Activated T-helper 17 cell treated with anti-CD3 and anti-CD28 coated beads, Interleukin-2, amount 50 U/mL, for 72 hours (primary cell): ENCODE measurements at regions not wholly inside any gene's neighbourhood (a gene's known extent, or its start where the extent isn't known, plus 50 kb on each side); places are given as distances from the start of the nearest gene placed in this dataset.
A peak's percentile ranks its signal among the peaks of the same experiment; 100 is the strongest.
"Not testable (repeated sequence)": the region's sequence is repeated elsewhere in the genome, so short reads cannot be mapped to it uniquely, and the experiment has no call there.

Experiments used
- ATAC-seq: fragments of 150-1000 bp; cut with Tn5 transposase; replicated peaks from 2 replicates; pipeline ENCODE4 v1.10.0; 2021; ENCODE audit warnings: mild to moderate bottlenecking, moderate library complexity
- H3K27ac Mint-ChIP-seq: one replicate; pipeline ENCODE4 v1.8.0; 2022; ENCODE audit warnings: mixed read lengths
- H3K27me3 Mint-ChIP-seq: one replicate; pipeline ENCODE4 v1.8.0; 2022; ENCODE audit warnings: mixed read lengths
- H3K36me3 Mint-ChIP-seq: one replicate; pipeline ENCODE4 v1.8.0; 2022; ENCODE audit warnings: low read depth, mild to moderate bottlenecking, mixed read lengths
- H3K4me1 Mint-ChIP-seq: one replicate; pipeline ENCODE4 v1.8.0; 2022; ENCODE audit warnings: mixed read lengths
- H3K4me3 Mint-ChIP-seq: one replicate; pipeline ENCODE4 v1.8.0; 2022; ENCODE audit warnings: mild to moderate bottlenecking, mixed read lengths
- H3K9me3 Mint-ChIP-seq: one replicate; pipeline ENCODE4 v1.8.0; 2022; ENCODE audit warnings: mixed read lengths

DNA sequence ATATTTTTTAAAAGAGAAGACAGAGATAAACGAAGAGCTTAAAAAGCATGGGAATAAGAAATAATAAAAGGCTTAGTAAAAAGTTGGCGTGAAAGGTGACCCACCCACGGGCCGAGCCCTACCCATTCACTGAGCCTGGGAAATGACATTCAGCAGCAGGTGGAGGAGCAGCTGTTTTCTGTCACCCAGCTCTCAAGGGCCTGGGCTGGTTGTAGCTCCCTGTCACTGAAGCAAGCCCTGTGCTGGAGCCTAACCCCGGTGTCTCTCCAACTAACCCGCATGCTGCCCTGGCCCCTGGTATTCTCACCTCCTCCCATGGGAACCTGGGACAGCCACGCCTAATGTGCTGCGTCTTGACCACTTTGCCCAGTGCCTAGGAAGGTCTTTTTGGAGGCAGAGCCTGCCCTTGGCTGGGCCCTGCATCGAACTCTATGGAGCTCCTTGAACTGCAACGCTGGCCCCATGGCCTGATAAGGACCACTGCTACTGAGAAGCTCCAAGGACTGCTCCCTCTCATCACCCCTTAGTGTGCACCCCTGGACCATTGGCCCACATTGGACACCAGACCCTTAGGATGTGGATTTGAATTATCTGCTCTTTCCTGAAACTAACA lies 68.8 kb upstream of the IYD start:
- no peak for ATAC-seq
- Mint-ChIP-seq H3K4me3 (no peak overlapping the region), H3K36me3 (no peaks in the 10 kb centered on the region), H3K9me3 (peaks cover 9% of the 10 kb centered on the region), H3K4me1 (no peaks in the 10 kb centered on the region), H3K27ac (no peak overlapping the region), H3K27me3 (peaks cover 14% of the 10 kb centered on the region)

GRCh38 chr6:150301846-150302519 lies 66.8 kb upstream of the IYD start:
- peak; percentile 98 for ATAC-seq
- H3K27me3 Mint-ChIP-seq: peaks cover 19% of the 10 kb centered on the region
- no peak overlapping the region for H3K4me3 Mint-ChIP-seq
- no peak overlapping the region for H3K27ac Mint-ChIP-seq
- H3K36me3 Mint-ChIP-seq: no peaks in the 10 kb centered on the region
- H3K9me3 Mint-ChIP-seq: peaks cover 9% of the 10 kb centered on the region
- no peaks in the 10 kb centered on the region for H3K4me1 Mint-ChIP-seq

GRCh38 chr6:150302520-150303176 lies 66.2 kb upstream of the IYD start:
- Mint-ChIP-seq H3K27ac (no peak overlapping the region), H3K4me1 (no peaks in the 10 kb centered on the region), H3K9me3 (peaks cover 6% of the 10 kb centered on the region), H3K4me3 (no peak overlapping the region), H3K36me3 (no peaks in the 10 kb centered on the region), H3K27me3 (peaks cover 16% of the 10 kb centered on the region)
- peak; percentile 26 for ATAC-seq

DNA sequence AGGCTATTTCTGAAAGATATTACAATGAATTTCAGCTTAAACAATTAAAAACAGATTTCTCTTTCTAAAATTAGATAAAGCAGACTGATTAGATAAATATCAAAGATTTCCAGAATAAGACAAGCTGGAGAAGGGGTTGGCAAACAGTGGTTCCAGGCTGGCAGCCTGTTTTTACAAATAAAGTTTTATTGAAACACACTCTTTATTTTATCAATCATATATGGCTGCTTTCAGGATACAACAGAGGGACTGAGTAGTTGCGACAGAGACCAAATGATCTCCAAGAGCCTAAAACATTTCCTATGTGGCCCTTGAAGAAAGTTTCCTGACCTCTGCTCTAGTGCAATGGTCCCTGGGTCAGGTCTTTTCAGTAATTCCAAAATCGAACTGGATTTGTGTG lies 65.6 kb upstream of the IYD start:
- no peaks in the 10 kb centered on the region for H3K4me1 Mint-ChIP-seq

GRCh38 chr6:150304429-150304828 lies 64.4 kb upstream of the IYD start:
- peaks cover 20% of the 10 kb centered on the region for H3K27me3 Mint-ChIP-seq
- no peaks in the 10 kb centered on the region for H3K4me1 Mint-ChIP-seq
- H3K27ac Mint-ChIP-seq: no peak overlapping the region
- no peak for ATAC-seq
- no peaks in the 10 kb centered on the region for H3K9me3 Mint-ChIP-seq
- no peak overlapping the region for H3K4me3 Mint-ChIP-seq
- H3K36me3 Mint-ChIP-seq: no peaks in the 10 kb centered on the region

More for the DNA sequence above, 65.6 kb upstream of the IYD start:
- H3K36me3 Mint-ChIP-seq: no peaks in the 10 kb centered on the region
- no peak overlapping the region for H3K27ac Mint-ChIP-seq
- ATAC-seq: no peak
- peaks cover 12% of the 10 kb centered on the region for H3K27me3 Mint-ChIP-seq
- H3K4me3 Mint-ChIP-seq: no peak overlapping the region
- H3K9me3 Mint-ChIP-seq: no peaks in the 10 kb centered on the region

DNA sequence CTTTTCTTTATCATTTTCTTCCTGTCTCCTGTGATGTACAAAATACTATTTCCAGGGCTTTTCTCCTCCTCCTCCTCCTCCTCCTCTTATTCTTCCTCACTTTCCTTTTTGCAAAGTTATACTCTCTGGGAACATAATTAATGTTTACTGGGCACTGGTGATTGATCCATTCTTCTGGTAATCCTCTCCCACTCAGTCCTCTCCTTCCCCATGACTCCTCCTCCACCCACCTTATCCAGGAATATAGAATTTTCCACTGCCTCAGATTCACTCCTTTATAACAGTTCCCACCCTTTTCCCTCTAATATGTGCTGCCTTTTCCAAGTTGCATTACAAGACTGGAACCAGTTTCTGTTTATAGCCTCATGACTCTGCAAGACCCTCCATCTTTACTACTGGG lies 62.5 kb upstream of the IYD start:
- Mint-ChIP-seq H3K4me1 (no peaks in the 10 kb centered on the region), H3K27ac (no peak overlapping the region), H3K27me3 (peaks cover 17% of the 10 kb centered on the region), H3K4me3 (no peak overlapping the region), H3K36me3 (no peaks in the 10 kb centered on the region), H3K9me3 (no peaks in the 10 kb centered on the region)
- ATAC-seq: no peak

DNA sequence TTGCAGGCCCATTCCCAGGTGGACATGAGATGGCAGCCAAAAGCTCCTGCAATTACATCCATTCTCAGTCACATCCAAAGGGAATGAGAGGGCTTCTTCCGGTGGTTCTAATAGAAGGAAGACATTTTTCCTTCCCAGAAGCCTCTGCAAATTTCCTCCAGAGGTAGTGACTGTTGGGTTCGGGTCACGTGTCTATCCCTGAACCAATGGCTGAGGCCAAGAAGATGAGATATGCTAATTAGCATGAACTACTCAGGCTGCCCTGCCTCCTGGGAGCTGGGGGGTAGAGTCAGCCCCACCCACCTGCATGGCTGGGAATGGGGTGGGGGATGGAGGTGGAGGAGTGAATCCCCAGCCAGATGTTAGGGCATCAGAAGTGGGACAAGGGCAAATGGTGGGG lies 61.3 kb upstream of the IYD start:
- Mint-ChIP-seq H3K4me3 (no peak overlapping the region), H3K27me3 (peaks cover 20% of the 10 kb centered on the region), H3K4me1 (no peaks in the 10 kb centered on the region)

GRCh38 chr6:150308812-150309645 lies 59.8 kb upstream of the IYD start:
- ATAC-seq: no peak
- H3K36me3 Mint-ChIP-seq: no peaks in the 10 kb centered on the region
- peaks cover 24% of the 10 kb centered on the region for H3K27me3 Mint-ChIP-seq
- no peaks in the 10 kb centered on the region for H3K4me1 Mint-ChIP-seq
- H3K4me3 Mint-ChIP-seq: no peak overlapping the region
- no peaks in the 10 kb centered on the region for H3K9me3 Mint-ChIP-seq
- no peak overlapping the region for H3K27ac Mint-ChIP-seq

More for the DNA sequence above, 61.3 kb upstream of the IYD start:
- ATAC-seq: no peak
- Mint-ChIP-seq H3K27ac (no peak overlapping the region), H3K9me3 (no peaks in the 10 kb centered on the region), H3K36me3 (no peaks in the 10 kb centered on the region)

- H3K27me3 Mint-ChIP-seq: peaks cover 24% of the 10 kb centered on the region
- H3K27ac Mint-ChIP-seq: no peak overlapping the region
- no peak for ATAC-seq
These were observed 58.3 kb upstream of the IYD start for GRCh38 chr6:150310539-150310938.

DNA sequence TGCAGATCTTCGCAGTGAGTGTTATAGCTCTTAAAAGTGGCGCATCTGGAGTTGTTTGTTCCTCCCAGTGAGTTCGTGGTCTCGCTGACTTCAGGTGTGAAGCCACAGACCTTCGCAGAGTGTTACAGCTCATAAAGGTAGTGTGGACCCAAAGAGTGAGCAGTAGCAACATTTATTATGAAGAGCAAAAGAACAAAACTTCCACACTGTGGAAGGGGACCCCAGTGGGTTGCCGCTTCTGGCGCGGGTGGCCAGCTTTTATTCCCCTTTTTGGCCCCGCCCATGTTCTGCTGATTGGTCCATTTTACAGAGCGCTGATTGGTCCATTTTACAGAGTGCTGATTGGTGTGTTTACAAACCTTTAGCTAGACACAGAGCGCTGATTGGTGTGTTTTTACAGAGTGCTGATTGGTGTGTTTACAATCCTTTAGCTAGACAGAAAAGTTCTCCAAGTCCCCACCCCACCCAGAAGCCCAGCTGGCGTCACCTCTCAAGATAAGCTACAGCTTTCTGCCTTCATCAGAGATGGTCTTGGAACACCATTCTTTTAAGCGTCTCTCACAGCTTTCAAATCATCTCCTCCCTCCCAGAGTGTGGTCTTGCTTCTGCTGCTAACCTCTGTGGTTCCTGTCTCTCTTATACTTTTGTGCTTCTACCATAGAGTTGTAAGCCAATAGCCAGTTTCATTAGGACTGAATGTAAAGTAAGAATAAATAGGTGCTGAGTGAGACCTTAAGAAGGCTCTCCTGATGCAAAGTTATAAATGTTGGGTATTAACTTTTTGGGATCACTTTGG lies 57.5 kb upstream of the IYD start:
- not testable (repeated sequence) for H3K4me3 Mint-ChIP-seq, H3K27ac Mint-ChIP-seq, H3K9me3 Mint-ChIP-seq, ATAC-seq, H3K4me1 Mint-ChIP-seq, H3K36me3 Mint-ChIP-seq
- peaks cover 20% of the 10 kb centered on the region for H3K27me3 Mint-ChIP-seq

More at GRCh38 chr6:150310539-150310938, 58.3 kb upstream of the IYD start:
- no peaks in the 10 kb centered on the region for H3K36me3 Mint-ChIP-seq
- H3K4me3 Mint-ChIP-seq: no peak overlapping the region
- H3K4me1 Mint-ChIP-seq: no peaks in the 10 kb centered on the region
- no peaks in the 10 kb centered on the region for H3K9me3 Mint-ChIP-seq

DNA sequence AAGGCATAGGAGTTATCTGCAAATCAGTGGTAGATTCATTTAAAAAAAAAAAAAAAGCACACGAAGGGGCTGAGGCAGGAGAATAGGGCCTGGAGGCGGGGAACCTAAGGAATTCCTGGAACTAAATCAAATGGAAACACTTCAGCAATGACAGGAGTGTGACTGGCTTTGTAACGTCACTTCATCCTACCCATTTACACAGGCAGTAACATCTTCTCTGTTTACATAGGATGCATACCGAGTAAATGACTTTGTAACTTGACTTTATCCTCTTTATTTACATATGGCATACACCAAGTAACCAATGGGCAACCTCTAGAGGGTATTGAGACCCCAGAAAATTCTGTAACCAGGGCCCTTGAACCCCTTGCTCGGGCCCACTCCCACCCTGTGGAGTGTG lies 56.4 kb upstream of the IYD start:
- Mint-ChIP-seq H3K27ac (no peak overlapping the region), H3K4me3 (no peak overlapping the region), H3K9me3 (no peaks in the 10 kb centered on the region), H3K27me3 (peaks cover 18% of the 10 kb centered on the region), H3K36me3 (no peaks in the 10 kb centered on the region), H3K4me1 (no peaks in the 10 kb centered on the region)
- ATAC-seq: no peak

DNA sequence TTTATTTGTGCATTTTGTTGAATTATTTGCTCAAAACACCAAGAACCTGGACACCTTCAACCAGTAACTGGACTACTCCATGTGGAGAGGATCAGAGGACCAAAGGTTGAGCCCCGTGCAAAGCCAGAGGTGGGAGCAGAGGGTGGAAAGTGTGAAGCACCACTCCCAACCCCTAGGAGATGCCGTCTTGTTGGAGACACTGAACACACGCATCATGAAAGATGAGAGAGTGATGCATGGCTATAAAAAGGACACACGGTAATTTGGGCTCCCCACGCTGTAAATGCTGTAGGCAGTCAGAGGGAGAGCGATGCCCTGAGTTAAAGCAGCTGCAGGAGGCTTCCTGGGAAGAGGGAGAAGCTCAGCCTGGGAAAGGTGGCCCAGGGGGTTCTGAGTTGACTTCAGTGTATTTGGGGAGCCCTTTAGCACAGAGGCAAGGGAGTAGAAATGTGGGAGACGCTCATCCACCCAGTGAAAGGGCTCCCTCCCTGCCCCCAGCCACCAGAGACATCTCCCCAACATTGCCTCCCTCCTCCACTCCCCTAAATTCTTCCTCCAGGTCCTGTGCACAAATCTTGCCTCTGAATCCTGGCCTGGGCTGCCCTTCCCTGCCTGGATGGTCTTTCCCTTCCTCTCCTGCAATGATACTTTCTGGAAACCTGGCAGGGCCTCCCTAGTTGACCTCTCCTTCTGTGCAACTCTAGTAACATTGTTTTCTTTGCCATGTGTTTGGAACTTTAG lies 55.8 kb upstream of the IYD start:
- ATAC-seq: no peak
- Mint-ChIP-seq H3K4me1 (no peaks in the 10 kb centered on the region), H3K9me3 (no peaks in the 10 kb centered on the region), H3K27me3 (peaks cover 15% of the 10 kb centered on the region), H3K36me3 (no peaks in the 10 kb centered on the region), H3K4me3 (no peak overlapping the region), H3K27ac (no peak overlapping the region)

DNA sequence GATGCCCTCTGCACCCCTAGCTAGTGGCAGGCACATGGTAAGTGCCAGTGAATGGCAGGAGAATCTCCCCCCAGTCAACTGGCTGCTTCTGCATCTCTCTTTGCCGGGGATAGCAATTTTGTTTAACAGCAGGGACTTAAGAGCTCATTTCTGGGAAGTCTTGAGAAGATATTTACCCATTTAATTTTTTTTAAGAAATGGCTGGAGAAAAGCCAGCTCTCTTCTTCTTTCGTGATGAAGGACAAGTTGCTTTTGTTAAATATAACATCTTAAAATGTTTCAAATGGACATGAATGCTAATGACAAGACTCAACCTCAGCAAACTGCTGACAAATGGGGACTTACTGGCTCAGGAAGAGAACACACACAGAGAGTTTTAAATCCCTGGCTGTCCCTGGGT lies 55.0 kb upstream of the IYD start:
- Mint-ChIP-seq H3K27me3 (peaks cover 11% of the 10 kb centered on the region), H3K4me1 (no peaks in the 10 kb centered on the region), H3K9me3 (no peaks in the 10 kb centered on the region), H3K4me3 (no peak overlapping the region), H3K36me3 (no peaks in the 10 kb centered on the region), H3K27ac (no peak overlapping the region)
- ATAC-seq: no peak
